ENCODE measurements at regions not wholly inside any gene's neighbourhood (a gene's known extent, or its start where the extent isn't known, plus 50 kb on each side); places are given as distances from the start of the nearest gene placed in this dataset.
A peak's percentile ranks its signal among the peaks of the same experiment; 100 is the strongest.

DNA sequence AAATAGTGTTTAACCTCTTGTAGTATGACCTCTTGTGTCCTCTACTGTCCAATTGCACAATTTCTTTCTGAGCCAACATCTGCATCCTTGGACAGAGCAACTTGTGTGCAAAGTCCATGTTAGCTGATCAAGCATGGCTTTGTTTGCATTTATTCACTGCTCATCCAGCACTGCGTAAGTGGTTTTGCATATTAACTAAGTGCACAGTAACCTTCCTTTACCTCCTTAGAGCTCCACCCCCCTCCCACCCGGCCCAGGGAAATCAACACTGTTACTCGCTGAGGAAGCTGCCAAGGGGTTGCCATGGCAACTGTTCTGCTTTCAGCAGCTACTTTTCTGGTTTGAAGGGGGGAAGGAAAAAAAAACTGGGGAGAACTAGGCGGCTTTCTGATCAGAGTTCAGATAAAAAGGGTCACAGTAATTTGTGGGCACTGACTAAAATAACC lies 153.5 kb upstream of the KLF12 start:
- WGBS, 2 experiments (ENCODE audit: insufficient coverage in 2 of 2) = 0 to 13% methylated on average over 1 to 2 of the region's 4 CpGs
- Histone ChIP-seq H3K36me3 (ENCODE audit: control insufficient read depth, insufficient read depth, low read length) (no peaks in the 10 kb centered on the region), H3K4me3 (ENCODE audit: extremely low read depth, insufficient read depth, low read length, poor library complexity, severe bottlenecking) (no peak overlapping the region), H3K4me1 (ENCODE audit: control insufficient read depth, insufficient read depth, low read length, poor library complexity, severe bottlenecking) (no peaks in the 10 kb centered on the region), H3K27ac (ENCODE audit: low read depth, low read length, severe bottlenecking) (peak overlapping the region; percentile 73), H3K9me3 (ENCODE audit: control insufficient read depth, low read length) (no peaks in the 10 kb centered on the region)

DNA sequence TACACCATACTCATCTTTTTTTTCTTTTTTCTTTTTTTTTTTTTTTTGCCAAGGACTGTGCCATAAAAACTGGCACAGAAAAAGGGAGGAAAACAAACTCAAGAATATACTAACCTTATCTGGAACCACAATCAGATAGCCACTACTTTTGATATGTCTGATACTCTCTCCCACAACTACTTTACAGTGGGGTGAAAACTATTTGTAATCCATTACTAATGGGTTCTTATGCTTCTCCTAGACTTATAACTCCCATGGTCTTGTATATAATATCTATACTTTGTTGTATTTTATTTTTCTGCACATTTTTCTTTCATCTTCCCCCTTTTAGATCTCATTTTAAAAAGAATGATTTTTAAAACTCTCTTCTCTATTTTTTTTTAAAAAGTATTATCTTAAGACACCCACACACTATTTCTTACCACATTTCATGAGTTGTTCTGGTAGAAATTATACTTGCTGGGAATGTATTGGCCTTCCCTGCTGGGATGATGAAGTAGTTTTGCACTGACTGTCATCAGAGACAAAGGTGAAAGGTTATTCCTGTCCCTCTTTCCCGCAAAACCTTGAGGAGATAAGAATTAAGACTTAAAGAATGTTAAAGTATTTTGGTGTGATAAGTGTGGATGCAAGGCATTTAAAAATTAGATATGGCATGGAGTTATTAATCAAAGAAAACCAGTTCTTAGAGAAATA lies 146.7 kb upstream of the KLF12 start:
- no peaks in the 10 kb centered on the region for H3K9me3 ChIP-seq (ENCODE audit: control insufficient read depth, low read length)
- WGBS, 2 experiments (ENCODE audit: insufficient coverage in 2 of 2) = 67 to 100% methylated on average over 1 of the region's 1 CpG
- H3K27ac ChIP-seq (ENCODE audit: low read depth, low read length, severe bottlenecking) = no peak overlapping the region
- H3K4me1 ChIP-seq (ENCODE audit: control insufficient read depth, insufficient read depth, low read length, poor library complexity, severe bottlenecking) = no peaks in the 10 kb centered on the region
- no peaks in the 10 kb centered on the region for H3K36me3 ChIP-seq (ENCODE audit: control insufficient read depth, insufficient read depth, low read length)
- no peak overlapping the region for H3K4me3 ChIP-seq (ENCODE audit: extremely low read depth, insufficient read depth, low read length, poor library complexity, severe bottlenecking)

DNA sequence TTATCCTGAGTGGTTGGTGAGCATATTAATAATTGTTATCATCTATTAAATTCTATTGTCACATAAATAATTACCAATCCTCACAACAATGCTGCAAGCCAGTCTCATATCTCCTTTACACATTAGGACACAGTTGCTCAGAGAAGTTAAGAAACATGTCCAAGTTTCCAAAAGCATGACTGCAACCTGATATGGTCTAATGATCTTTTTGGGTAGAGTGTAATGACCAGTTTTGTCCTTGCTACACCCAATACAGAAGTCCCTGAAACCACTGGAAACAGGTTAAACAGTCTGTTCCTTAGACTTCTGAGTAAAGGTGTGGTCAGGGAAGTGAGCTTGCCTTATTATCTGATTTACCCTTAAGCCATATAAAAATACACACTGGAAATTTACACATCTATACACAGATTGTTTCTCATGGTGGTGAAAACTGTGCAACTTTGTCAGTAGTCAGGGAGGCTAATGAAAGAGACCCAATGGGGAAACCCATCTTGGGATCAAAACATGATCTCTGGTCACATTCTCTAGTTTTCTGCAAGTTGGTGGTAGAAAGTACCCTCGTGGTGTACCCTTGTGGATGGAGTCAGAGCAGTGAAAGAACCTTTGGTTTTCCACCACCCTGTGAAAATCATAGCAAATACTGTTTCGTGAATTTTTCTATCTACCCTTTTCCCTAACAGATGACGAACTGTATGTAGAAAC lies 146.0 kb upstream of the KLF12 start:
- no peak overlapping the region for H3K27ac ChIP-seq (ENCODE audit: low read depth, low read length, severe bottlenecking)
- WGBS, 2 experiments (ENCODE audit: insufficient coverage in 2 of 2) = 87 to 100% methylated on average over 2 to 3 of the region's 3 CpGs
- H3K4me3 ChIP-seq (ENCODE audit: extremely low read depth, insufficient read depth, low read length, poor library complexity, severe bottlenecking) = no peak overlapping the region
- H3K36me3 ChIP-seq (ENCODE audit: control insufficient read depth, insufficient read depth, low read length) = no peaks in the 10 kb centered on the region
- H3K4me1 ChIP-seq (ENCODE audit: control insufficient read depth, insufficient read depth, low read length, poor library complexity, severe bottlenecking) = no peaks in the 10 kb centered on the region
- H3K9me3 ChIP-seq (ENCODE audit: control insufficient read depth, low read length) = no peaks in the 10 kb centered on the region

DNA sequence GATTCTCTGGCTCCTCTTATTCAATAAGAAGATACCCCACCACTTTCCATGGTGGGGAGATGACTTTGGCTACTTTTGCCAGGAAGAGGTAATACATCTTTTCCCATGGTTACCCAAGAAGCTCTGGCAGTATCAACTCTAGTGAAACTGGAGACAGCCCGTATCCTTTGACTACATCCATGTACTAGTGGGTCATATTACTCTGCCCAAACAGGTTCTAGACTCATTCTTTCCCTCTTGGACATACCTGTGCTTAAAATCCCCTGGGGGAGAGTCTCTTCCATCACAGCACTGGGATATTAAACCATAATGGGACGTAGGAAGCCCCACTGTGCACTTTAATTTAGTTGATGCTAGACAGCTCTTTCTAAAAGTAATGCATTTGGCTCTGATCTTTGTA lies 144.7 kb upstream of the KLF12 start:
- H3K27ac ChIP-seq (ENCODE audit: low read depth, low read length, severe bottlenecking) = no peak overlapping the region
- no peaks in the 10 kb centered on the region for H3K36me3 ChIP-seq (ENCODE audit: control insufficient read depth, insufficient read depth, low read length)
- 83% methylated on average over 1 of the region's 2 CpGs for WGBS, 2 experiments (ENCODE audit: insufficient coverage in 2 of 2)
- no peaks in the 10 kb centered on the region for H3K4me1 ChIP-seq (ENCODE audit: control insufficient read depth, insufficient read depth, low read length, poor library complexity, severe bottlenecking)
- no peaks in the 10 kb centered on the region for H3K9me3 ChIP-seq (ENCODE audit: control insufficient read depth, low read length)
- H3K4me3 ChIP-seq (ENCODE audit: extremely low read depth, insufficient read depth, low read length, poor library complexity, severe bottlenecking) = no peak overlapping the region

DNA sequence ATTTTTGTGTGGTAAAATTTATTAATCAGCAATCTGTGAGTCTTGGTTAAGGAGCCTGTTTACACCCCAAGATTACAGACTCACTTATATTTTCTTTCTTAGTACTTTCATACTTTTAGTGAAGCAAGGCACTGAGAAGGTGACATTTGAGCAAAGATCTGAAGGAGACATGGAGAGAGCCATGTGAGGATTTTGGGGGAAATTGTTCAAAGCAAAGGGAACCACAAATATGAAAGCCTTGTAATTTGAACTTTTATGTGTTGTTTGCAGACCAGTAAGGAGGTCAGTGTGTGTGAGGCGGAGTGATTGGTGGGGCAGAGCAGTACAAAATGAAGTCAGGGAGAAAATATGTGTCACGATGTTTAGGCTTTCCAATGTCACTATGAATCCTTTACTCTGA lies 140.7 kb upstream of the KLF12 start:
- WGBS, 2 experiments (ENCODE audit: insufficient coverage in 2 of 2) = 92 to 100% methylated on average over 1 to 2 of the region's 2 CpGs
- Histone ChIP-seq H3K4me3 (ENCODE audit: extremely low read depth, insufficient read depth, low read length, poor library complexity, severe bottlenecking) (no peak overlapping the region), H3K9me3 (ENCODE audit: control insufficient read depth, low read length) (peaks cover 4% of the 10 kb centered on the region), H3K27ac (ENCODE audit: low read depth, low read length, severe bottlenecking) (no peak overlapping the region), H3K36me3 (ENCODE audit: control insufficient read depth, insufficient read depth, low read length) (no peaks in the 10 kb centered on the region), H3K4me1 (ENCODE audit: control insufficient read depth, insufficient read depth, low read length, poor library complexity, severe bottlenecking) (no peaks in the 10 kb centered on the region)

DNA sequence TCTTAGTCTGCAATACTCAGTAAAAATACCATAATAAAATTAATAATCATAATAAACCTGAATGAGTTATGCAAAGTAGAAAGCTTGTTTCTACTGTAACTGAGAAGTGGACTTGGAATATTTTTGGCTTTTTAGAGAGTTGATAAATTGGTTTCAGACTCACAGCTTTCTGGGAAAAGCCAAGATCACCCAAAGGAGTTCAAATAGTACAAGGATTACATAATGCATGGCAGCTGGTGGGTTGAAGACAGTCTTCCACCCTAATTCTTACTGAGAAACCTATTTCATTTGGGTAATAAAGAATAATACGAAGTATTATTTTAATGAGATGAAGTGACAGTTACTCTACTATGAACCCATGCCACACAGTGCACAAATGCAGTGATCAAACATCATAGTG lies 139.4 kb upstream of the KLF12 start:
- Histone ChIP-seq H3K4me3 (ENCODE audit: extremely low read depth, insufficient read depth, low read length, poor library complexity, severe bottlenecking) (no peak overlapping the region), H3K4me1 (ENCODE audit: control insufficient read depth, insufficient read depth, low read length, poor library complexity, severe bottlenecking) (no peaks in the 10 kb centered on the region), H3K9me3 (ENCODE audit: control insufficient read depth, low read length) (peaks cover 4% of the 10 kb centered on the region), H3K27ac (ENCODE audit: low read depth, low read length, severe bottlenecking) (no peak overlapping the region), H3K36me3 (ENCODE audit: control insufficient read depth, insufficient read depth, low read length) (no peaks in the 10 kb centered on the region)
- WGBS, 2 experiments (ENCODE audit: insufficient coverage in 2 of 2) = no CpG with 5 or more reads among the region's 1 CpG

DNA sequence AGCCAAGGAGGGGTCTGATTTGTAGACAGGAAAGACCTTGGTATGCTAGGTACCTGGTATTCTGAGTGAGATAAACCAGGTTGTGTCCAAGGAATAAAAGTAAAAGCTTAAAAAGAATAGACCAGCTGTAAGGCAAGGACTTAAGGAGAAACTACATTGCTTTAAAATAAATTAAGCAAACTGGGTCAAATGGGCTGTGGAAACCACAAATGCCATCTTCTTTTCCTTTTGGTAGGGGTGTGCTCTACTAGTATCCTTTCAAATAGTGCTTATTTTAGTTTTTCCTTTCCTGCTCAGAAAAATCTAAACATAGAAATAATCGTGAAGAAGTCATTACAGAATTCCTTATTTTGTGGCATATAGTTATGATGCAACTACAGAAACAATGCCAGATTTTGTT lies 138.6 kb upstream of the KLF12 start:
- Histone ChIP-seq H3K36me3 (ENCODE audit: control insufficient read depth, insufficient read depth, low read length) (no peaks in the 10 kb centered on the region), H3K4me3 (ENCODE audit: extremely low read depth, insufficient read depth, low read length, poor library complexity, severe bottlenecking) (no peak overlapping the region), H3K9me3 (ENCODE audit: control insufficient read depth, low read length) (peaks cover 4% of the 10 kb centered on the region), H3K27ac (ENCODE audit: low read depth, low read length, severe bottlenecking) (no peak overlapping the region), H3K4me1 (ENCODE audit: control insufficient read depth, insufficient read depth, low read length, poor library complexity, severe bottlenecking) (no peaks in the 10 kb centered on the region)
- no CpG with 5 or more reads among the region's 1 CpG for WGBS, 2 experiments (ENCODE audit: insufficient coverage in 2 of 2)

DNA sequence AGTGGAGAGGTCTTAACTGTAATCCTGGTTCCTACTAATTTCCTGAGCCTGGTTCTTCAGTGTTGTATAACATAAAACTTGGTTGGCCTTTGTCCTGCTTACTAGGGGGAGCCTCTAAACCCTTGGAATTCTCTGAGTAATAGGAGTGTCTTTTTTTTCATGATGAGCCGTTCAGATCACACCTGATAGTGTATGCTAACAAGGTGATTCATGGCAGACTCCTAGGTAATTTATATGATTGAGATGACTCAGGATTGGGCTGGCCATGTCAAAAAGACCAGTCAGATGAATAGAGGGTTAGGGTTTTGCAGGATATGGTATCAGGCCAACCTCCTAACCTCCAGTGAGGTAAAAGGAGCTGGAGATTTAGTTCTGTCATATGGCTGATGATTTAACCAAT lies 135.8 kb upstream of the KLF12 start:
- no peak overlapping the region for H3K4me3 ChIP-seq (ENCODE audit: extremely low read depth, insufficient read depth, low read length, poor library complexity, severe bottlenecking)
- WGBS, 2 experiments (ENCODE audit: insufficient coverage in 2 of 2) = 33 to 67% methylated on average over 1 of the region's 1 CpG
- H3K4me1 ChIP-seq (ENCODE audit: control insufficient read depth, insufficient read depth, low read length, poor library complexity, severe bottlenecking) = no peaks in the 10 kb centered on the region
- peaks cover 8% of the 10 kb centered on the region for H3K9me3 ChIP-seq (ENCODE audit: control insufficient read depth, low read length)
- no peak overlapping the region for H3K27ac ChIP-seq (ENCODE audit: low read depth, low read length, severe bottlenecking)
- no peaks in the 10 kb centered on the region for H3K36me3 ChIP-seq (ENCODE audit: control insufficient read depth, insufficient read depth, low read length)

DNA sequence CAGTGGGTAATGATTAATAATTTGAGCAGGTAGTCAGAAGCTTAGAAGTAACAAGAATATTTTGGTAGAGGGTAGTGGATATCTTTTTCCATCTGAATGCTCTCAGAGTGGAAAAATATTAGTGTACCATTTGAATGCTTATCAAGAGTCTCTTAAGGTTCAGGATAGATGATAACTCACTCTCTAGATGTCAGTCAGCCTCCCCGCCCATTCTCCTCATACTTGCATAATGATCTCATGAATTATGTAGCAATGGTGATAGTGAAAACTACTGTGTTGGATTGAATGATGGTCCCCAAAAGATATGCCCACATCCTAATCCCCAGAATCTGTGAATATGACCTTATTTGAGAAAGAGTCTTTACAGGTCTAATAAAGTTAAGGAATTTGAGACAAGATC lies 132.7 kb upstream of the KLF12 start:
- Histone ChIP-seq H3K27ac (ENCODE audit: low read depth, low read length, severe bottlenecking) (no peak overlapping the region), H3K9me3 (ENCODE audit: control insufficient read depth, low read length) (peaks cover 13% of the 10 kb centered on the region), H3K4me3 (ENCODE audit: extremely low read depth, insufficient read depth, low read length, poor library complexity, severe bottlenecking) (no peak overlapping the region), H3K36me3 (ENCODE audit: control insufficient read depth, insufficient read depth, low read length) (no peaks in the 10 kb centered on the region), H3K4me1 (ENCODE audit: control insufficient read depth, insufficient read depth, low read length, poor library complexity, severe bottlenecking) (no peaks in the 10 kb centered on the region)
- WGBS, 2 experiments (ENCODE audit: insufficient coverage in 2 of 2) = no CpG with 5 or more reads among the region's 1 CpG

DNA sequence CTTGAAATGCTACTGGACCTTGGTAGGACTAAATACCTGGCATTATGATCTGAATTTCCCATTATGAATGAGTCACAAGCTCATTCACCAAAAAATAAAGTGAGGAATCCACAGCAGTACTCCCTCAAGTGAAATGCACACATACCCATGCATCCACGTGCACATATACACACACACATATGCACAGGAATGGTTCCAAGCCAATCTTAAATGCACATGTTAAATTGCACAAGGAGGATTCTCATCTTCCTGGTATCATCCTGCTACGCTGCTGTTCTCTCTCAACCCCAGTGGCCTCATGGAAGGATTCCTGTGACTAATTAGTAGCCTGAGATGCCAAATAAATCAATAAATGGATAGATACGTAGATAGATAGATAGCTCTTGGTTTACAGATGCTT lies 132.1 kb upstream of the KLF12 start:
- WGBS, 2 experiments (ENCODE audit: insufficient coverage in 2 of 2) = 78 to 94% methylated on average over 2 to 3 of the region's 3 CpGs
- H3K4me1 ChIP-seq (ENCODE audit: control insufficient read depth, insufficient read depth, low read length, poor library complexity, severe bottlenecking) = no peaks in the 10 kb centered on the region
- no peak overlapping the region for H3K4me3 ChIP-seq (ENCODE audit: extremely low read depth, insufficient read depth, low read length, poor library complexity, severe bottlenecking)
- H3K36me3 ChIP-seq (ENCODE audit: control insufficient read depth, insufficient read depth, low read length) = no peaks in the 10 kb centered on the region
- no peak overlapping the region for H3K27ac ChIP-seq (ENCODE audit: low read depth, low read length, severe bottlenecking)
- peaks cover 9% of the 10 kb centered on the region for H3K9me3 ChIP-seq (ENCODE audit: control insufficient read depth, low read length)

DNA sequence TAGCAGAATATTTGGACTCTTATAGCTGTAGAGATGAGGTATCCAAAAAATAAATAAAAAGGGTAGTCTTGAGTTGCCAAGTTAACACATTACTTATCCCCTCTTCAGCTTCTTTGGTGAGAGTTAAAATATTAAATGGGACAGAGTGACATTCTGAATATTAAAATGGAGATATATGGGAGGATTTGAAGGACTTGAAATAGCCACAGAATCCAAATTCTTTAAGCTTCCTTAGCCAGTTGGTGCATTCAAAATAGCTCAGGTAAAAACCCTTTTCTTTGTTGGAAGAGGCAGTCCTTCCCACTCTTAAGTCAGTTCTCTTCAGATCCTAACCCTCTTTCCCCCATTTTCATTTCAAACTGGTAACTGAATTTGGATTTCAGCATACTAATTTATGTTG lies 130.1 kb upstream of the KLF12 start:
- peaks cover 9% of the 10 kb centered on the region for H3K9me3 ChIP-seq (ENCODE audit: control insufficient read depth, low read length)
- H3K27ac ChIP-seq (ENCODE audit: low read depth, low read length, severe bottlenecking) = no peak overlapping the region
- no peak overlapping the region for H3K4me3 ChIP-seq (ENCODE audit: extremely low read depth, insufficient read depth, low read length, poor library complexity, severe bottlenecking)
- H3K4me1 ChIP-seq (ENCODE audit: control insufficient read depth, insufficient read depth, low read length, poor library complexity, severe bottlenecking) = no peaks in the 10 kb centered on the region
- H3K36me3 ChIP-seq (ENCODE audit: control insufficient read depth, insufficient read depth, low read length) = no peaks in the 10 kb centered on the region

All from mesodermal cell (in vitro differentiated cells).